ENCODE measurements at regions not wholly inside any gene's neighbourhood (a gene's known extent, or its start where the extent isn't known, plus 50 kb on each side); places are given as distances from the start of the nearest gene placed in this dataset.

DNA sequence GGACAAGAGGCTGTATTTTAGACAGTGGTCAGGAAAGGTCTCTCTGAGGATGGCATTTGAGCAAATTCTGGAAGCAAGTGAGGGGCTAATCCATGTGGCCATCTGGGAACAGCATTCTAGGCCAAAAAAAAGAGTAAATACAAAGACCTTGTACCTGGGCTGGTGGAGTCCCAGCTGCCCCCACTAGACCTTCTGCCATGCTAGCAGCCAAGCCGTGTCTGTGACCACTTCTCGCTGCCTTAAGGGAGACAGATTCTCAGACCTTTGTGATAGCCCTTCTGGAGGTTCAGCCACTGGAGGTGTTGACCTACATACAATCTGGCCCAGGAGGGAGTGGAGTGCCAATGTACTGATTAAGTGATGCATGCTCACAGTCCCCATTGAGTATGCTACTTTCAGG lies 506.2 kb downstream of the MID1IP1 start:
- H3K27me3 Mint-ChIP-seq (ENCODE audit: insufficient read depth), result peaks cover 2% of the 10 kb centered on the region
- H3K27ac Mint-ChIP-seq, result no peak overlapping the region
- peaks cover 11% of the 10 kb centered on the region; the same call in 1 of the 2 replicates for H3K9me3 Mint-ChIP-seq
- no peak for DNase-seq
- H3K4me1 Mint-ChIP-seq (ENCODE audit: low read depth), result peaks cover 7% of the 10 kb centered on the region; the same call in 1 of the 2 replicates
- no peak for TF ChIP-seq CTCF (IDR thresholded peaks at IDR 0.05)
- H3K36me3 Mint-ChIP-seq (ENCODE audit: low read depth), result no peaks in the 10 kb centered on the region
- no peak overlapping the region for H3K4me3 Mint-ChIP-seq

- H3K4me1 Mint-ChIP-seq (ENCODE audit: low read depth), result peaks cover 7% of the 10 kb centered on the region; the same call in 1 of the 2 replicates
- no peaks in the 10 kb centered on the region for H3K36me3 Mint-ChIP-seq (ENCODE audit: low read depth)
- no peak overlapping the region for H3K4me3 Mint-ChIP-seq
- no peak for DNase-seq
- peaks cover 2% of the 10 kb centered on the region for H3K27me3 Mint-ChIP-seq (ENCODE audit: insufficient read depth)
- TF ChIP-seq CTCF (IDR thresholded peaks at IDR 0.05), result no peak
- peaks cover 9% of the 10 kb centered on the region; the same call in 1 of the 2 replicates for H3K9me3 Mint-ChIP-seq
- no peak overlapping the region for H3K27ac Mint-ChIP-seq
These were observed 506.9 kb downstream of the MID1IP1 start for GRCh38 chrX:39308126-39308525.

DNA sequence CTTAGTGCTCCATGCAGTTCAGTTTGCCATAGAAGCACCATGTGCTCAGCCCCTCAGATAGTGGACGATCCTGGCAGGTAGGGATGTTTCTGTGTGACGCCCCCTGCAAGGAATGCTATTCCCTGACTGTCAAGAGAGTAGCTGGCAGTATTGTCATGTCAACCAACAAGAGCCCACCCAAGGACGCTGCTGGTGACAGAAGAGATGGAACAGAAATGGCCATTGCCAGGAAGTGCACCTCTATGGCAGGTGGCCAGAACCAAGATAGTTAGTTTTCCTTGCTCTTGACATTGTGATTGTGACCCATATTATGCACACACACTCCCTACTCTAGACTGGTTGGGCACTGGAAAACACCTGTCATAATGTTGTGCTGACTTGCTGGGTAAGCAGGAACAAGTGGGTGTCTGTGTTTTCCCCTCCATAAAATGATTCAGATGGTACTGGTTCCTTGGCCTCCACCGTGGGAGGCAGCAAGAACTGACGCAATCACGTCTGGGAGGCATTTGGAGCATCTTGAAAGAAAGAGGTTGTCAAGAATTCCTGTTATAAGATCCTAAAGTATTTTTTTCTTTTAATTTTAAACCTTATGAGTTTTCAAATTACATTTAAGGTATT lies 507.9 kb downstream of the MID1IP1 start:
- Mint-ChIP-seq H3K27me3 (ENCODE audit: insufficient read depth) (peaks cover 2% of the 10 kb centered on the region), H3K4me1 (ENCODE audit: low read depth) (peaks cover 7% of the 10 kb centered on the region; the same call in 1 of the 2 replicates), H3K9me3 (peaks cover 9% of the 10 kb centered on the region; the same call in 1 of the 2 replicates), H3K36me3 (ENCODE audit: low read depth) (no peaks in the 10 kb centered on the region), H3K4me3 (no peak overlapping the region), H3K27ac (no peak overlapping the region)
- no peak for DNase-seq
- no peak for TF ChIP-seq CTCF (IDR thresholded peaks at IDR 0.05)

- Mint-ChIP-seq H3K36me3 (ENCODE audit: low read depth) (no peaks in the 10 kb centered on the region), H3K27ac (no peak overlapping the region), H3K9me3 (peaks cover 9% of the 10 kb centered on the region; the same call in 1 of the 2 replicates), H3K4me3 (no peak overlapping the region), H3K4me1 (ENCODE audit: low read depth) (peaks cover 7% of the 10 kb centered on the region; the same call in 1 of the 2 replicates), H3K27me3 (ENCODE audit: insufficient read depth) (peaks cover 2% of the 10 kb centered on the region)
- no peak for DNase-seq
- TF ChIP-seq CTCF (IDR thresholded peaks at IDR 0.05), result no peak
These were observed 508.5 kb downstream of the MID1IP1 start for GRCh38 chrX:39309721-39310152.

DNA sequence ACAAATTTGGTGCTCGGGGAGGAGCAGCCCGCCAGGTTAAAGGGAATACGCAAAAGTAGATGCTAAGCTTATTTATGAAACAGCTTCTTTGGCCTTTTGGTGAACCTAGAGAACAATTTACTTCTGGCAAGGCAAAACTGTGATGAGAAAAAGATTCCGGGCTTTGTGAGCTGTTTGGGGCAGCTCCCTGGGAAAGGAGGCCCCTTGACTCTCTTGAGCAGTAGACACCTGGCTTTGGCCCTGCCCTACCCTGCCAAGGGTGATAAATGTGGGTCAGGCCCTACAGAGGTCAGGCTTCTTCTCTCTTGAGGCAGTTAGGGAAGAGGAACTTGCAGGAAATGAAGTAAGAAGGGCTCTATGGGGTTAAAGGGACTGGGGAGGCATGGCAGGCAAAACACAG lies 509.6 kb downstream of the MID1IP1 start:
- Mint-ChIP-seq H3K4me3 (no peak overlapping the region), H3K9me3 (peaks cover 6% of the 10 kb centered on the region; the same call in 1 of the 2 replicates), H3K27me3 (ENCODE audit: insufficient read depth) (peaks cover 2% of the 10 kb centered on the region), H3K27ac (no peak overlapping the region), H3K36me3 (ENCODE audit: low read depth) (no peaks in the 10 kb centered on the region), H3K4me1 (ENCODE audit: low read depth) (peaks cover 7% of the 10 kb centered on the region; the same call in 1 of the 2 replicates)
- no peak for DNase-seq
- TF ChIP-seq CTCF (IDR thresholded peaks at IDR 0.05), result no peak

All from HFFc6 (cell line).